ENCODE measurements at regions not wholly inside any gene's neighbourhood (a gene's known extent, or its start where the extent isn't known, plus 50 kb on each side); places are given as distances from the start of the nearest gene placed in this dataset.

GRCh38 chr5:56522960-56523359, 289.8 kb upstream of the ANKRD55 start:
- TF ChIP-seq CTCF (IDR thresholded peaks at IDR 0.05) (no peak), POLR2A (IDR thresholded peaks at IDR 0.05) (no peak)

All from right lobe of liver (tissue), 4 donors.